ENCODE measurements at regions not wholly inside any gene's neighbourhood (a gene's known extent, or its start where the extent isn't known, plus 50 kb on each side); places are given as distances from the start of the nearest gene placed in this dataset.

- TF ChIP-seq CTCF (IDR thresholded peaks at IDR 0.05; ENCODE audit: unreplicated experiment in 3 of 3), result no peak
- Mint-ChIP-seq H3K4me1 (peaks cover 14% of the 10 kb centered on the region), H3K36me3 (ENCODE audit: low read depth) (no peaks in the 10 kb centered on the region), H3K9me3 (peaks cover 7% of the 10 kb centered on the region), H3K4me3 (no peak overlapping the region), H3K27me3 (ENCODE audit: low read depth) (no peaks in the 10 kb centered on the region), H3K27ac (no peak overlapping the region)
Measured at GRCh38 chr6:117204903-117205302, 60.5 kb upstream of the VGLL2 start.

- H3K27ac Mint-ChIP-seq, result no peak overlapping the region
- no peak overlapping the region for H3K4me3 Mint-ChIP-seq
- peaks cover 8% of the 10 kb centered on the region for H3K9me3 Mint-ChIP-seq
- no peak for TF ChIP-seq CTCF (IDR thresholded peaks at IDR 0.05; ENCODE audit: unreplicated experiment in 3 of 3)
- no peaks in the 10 kb centered on the region for H3K27me3 Mint-ChIP-seq (ENCODE audit: low read depth)
- no peaks in the 10 kb centered on the region for H3K36me3 Mint-ChIP-seq (ENCODE audit: low read depth)
- peaks cover 5% of the 10 kb centered on the region for H3K4me1 Mint-ChIP-seq
Measured at GRCh38 chr6:117205876-117206275, 59.5 kb upstream of the VGLL2 start.

- peaks cover 10% of the 10 kb centered on the region for H3K9me3 Mint-ChIP-seq
- H3K4me1 Mint-ChIP-seq, result peaks cover 5% of the 10 kb centered on the region
- no peaks in the 10 kb centered on the region for H3K36me3 Mint-ChIP-seq (ENCODE audit: low read depth)
- no peak overlapping the region for H3K4me3 Mint-ChIP-seq
- H3K27me3 Mint-ChIP-seq (ENCODE audit: low read depth), result no peaks in the 10 kb centered on the region
- TF ChIP-seq CTCF (IDR thresholded peaks at IDR 0.05; ENCODE audit: unreplicated experiment in 3 of 3), result no peak
- H3K27ac Mint-ChIP-seq, result no peak overlapping the region
Measured at GRCh38 chr6:117206522-117206921, 58.8 kb upstream of the VGLL2 start.

- Mint-ChIP-seq H3K27ac (no peak overlapping the region), H3K27me3 (ENCODE audit: low read depth) (no peaks in the 10 kb centered on the region), H3K4me3 (no peak overlapping the region), H3K4me1 (peaks cover 5% of the 10 kb centered on the region), H3K9me3 (peaks cover 12% of the 10 kb centered on the region), H3K36me3 (ENCODE audit: low read depth) (no peaks in the 10 kb centered on the region)
- no peak for TF ChIP-seq CTCF (IDR thresholded peaks at IDR 0.05; ENCODE audit: unreplicated experiment in 3 of 3)
Measured at GRCh38 chr6:117206944-117207687, 58.2 kb upstream of the VGLL2 start.

- TF ChIP-seq CTCF (IDR thresholded peaks at IDR 0.05; ENCODE audit: unreplicated experiment in 3 of 3), result no peak
- Mint-ChIP-seq H3K4me3 (no peak overlapping the region), H3K27ac (no peak overlapping the region), H3K36me3 (ENCODE audit: low read depth) (no peaks in the 10 kb centered on the region), H3K4me1 (peaks cover 5% of the 10 kb centered on the region), H3K9me3 (peaks cover 21% of the 10 kb centered on the region), H3K27me3 (ENCODE audit: low read depth) (no peaks in the 10 kb centered on the region)
Measured at GRCh38 chr6:117210279-117210678, 55.1 kb upstream of the VGLL2 start.

Data from nephron (organoid).